Iris pigment epithelial cell (primary cell): ENCODE measurements at regions not wholly inside any gene's neighbourhood (a gene's known extent, or its start where the extent isn't known, plus 50 kb on each side); places are given as distances from the start of the nearest gene placed in this dataset.

Source experiments
- DNase-seq: peaks from one replicate; pipeline ENCODE4 v3.0.0-alpha.2; 2011; ENCODE audit warnings: low read depth

- DNase-seq = no peak
Observed at GRCh38 chr15:31510057-31510456, 183.4 kb downstream of the KLF13 start.

GRCh38 chr15:31511707-31512310 lies 185.2 kb downstream of the KLF13 start:
- no peak for DNase-seq

- DNase-seq = no peak
Observed at GRCh38 chr15:31513178-31513577, 186.5 kb downstream of the KLF13 start.

- no peak for DNase-seq
Observed at GRCh38 chr15:31516440-31516839, 189.8 kb downstream of the KLF13 start.

- no peak for DNase-seq
Observed at GRCh38 chr15:31516874-31517273, 190.2 kb downstream of the KLF13 start.

- no peak for DNase-seq
Observed at GRCh38 chr15:31517711-31518110, 191.1 kb downstream of the KLF13 start.

- no peak for DNase-seq
Observed at GRCh38 chr15:31522028-31522427, 195.4 kb downstream of the KLF13 start.

- DNase-seq = no peak
Observed at GRCh38 chr15:31523027-31523654, 196.5 kb downstream of the KLF13 start.

GRCh38 chr15:31523655-31524049 lies 197.0 kb downstream of the KLF13 start:
- DNase-seq = no peak

GRCh38 chr15:31525185-31525695 lies 198.6 kb downstream of the KLF13 start:
- no peak for DNase-seq

GRCh38 chr15:31525988-31526665 lies 199.5 kb downstream of the KLF13 start:
- DNase-seq = no peak

GRCh38 chr15:31526916-31527690 lies 200.5 kb downstream of the KLF13 start:
- no peak for DNase-seq

GRCh38 chr15:31528846-31529245 lies 202.2 kb downstream of the KLF13 start:
- DNase-seq = no peak

GRCh38 chr15:31537770-31538592 lies 211.3 kb downstream of the KLF13 start:
- DNase-seq = no peak

GRCh38 chr15:31540633-31541032 lies 214.0 kb downstream of the KLF13 start:
- no peak for DNase-seq

- no peak for DNase-seq
Observed at GRCh38 chr15:31544361-31544760, 217.7 kb downstream of the KLF13 start.

GRCh38 chr15:31545257-31545656 lies 218.6 kb downstream of the KLF13 start:
- DNase-seq = no peak

- DNase-seq = no peak
Observed at GRCh38 chr15:31550211-31550977, 223.8 kb downstream of the KLF13 start.

GRCh38 chr15:31551323-31551722 lies 224.7 kb downstream of the KLF13 start:
- DNase-seq = no peak

- DNase-seq = no peak
Observed at GRCh38 chr15:31552482-31553099, 226.0 kb downstream of the KLF13 start.
